ENCODE measurements at regions not wholly inside any gene's neighbourhood (a gene's known extent, or its start where the extent isn't known, plus 50 kb on each side); places are given as distances from the start of the nearest gene placed in this dataset.

DNA sequence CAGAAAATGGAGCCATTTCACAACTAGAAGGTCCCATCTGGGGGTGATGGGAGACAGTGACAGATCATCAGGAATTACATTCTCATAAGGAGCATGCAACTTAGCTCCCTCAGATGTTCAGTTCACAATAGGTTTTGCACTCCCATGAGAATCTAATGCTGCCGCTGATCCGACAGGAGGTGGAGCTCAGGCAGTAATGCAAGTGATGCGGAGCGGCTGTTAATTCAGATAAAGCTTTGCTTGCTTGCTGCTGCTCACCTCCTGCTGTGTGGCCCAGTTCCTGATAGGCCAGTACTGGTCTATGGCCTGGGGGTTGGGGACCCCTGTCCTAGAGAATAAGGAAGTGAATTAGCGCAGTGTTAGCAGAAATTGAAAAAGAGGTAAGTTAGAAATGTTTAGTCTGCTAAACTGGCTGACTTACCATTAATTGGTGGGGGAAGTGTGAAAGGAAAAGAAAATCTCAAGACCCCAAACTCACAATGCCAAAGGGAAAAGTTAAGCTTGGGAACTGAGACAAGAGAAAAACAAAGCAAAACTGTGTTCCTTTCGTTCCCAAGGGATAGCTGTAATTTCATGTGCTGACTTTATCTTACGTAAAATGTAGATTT lies 76.4 kb downstream of the LYZL2 start (continued):
- TF ChIP-seq ETV1 (tag; conservative IDR thresholded peaks at IDR 0.05; ENCODE audit: low read depth) (no peak), TSHZ1 (CRISPR knock-in tag; IDR thresholded peaks at IDR 0.05) (no peak), KLF6 (CRISPR knock-in tag; IDR thresholded peaks at IDR 0.05; ENCODE audit: borderline replicate concordance) (no peak), KHSRP (IDR thresholded peaks at IDR 0.05) (no peak), E2F4 (CRISPR knock-in tag; IDR thresholded peaks at IDR 0.05; ENCODE audit: low read depth) (no peak), HLTF (IDR thresholded peaks at IDR 0.05) (no peak), E2F3 (CRISPR knock-in tag; IDR thresholded peaks at IDR 0.05) (no peak), GTF2A2 (tag; IDR thresholded peaks at IDR 0.05) (no peak), NR2C2 (CRISPR knock-in tag; IDR thresholded peaks at IDR 0.05) (no peak), NR2C2 (tag; IDR thresholded peaks at IDR 0.05) (peak; percentile 50), JUND (IDR thresholded peaks at IDR 0.05; ENCODE audit: borderline replicate concordance, low read depth, low read length) (peak; percentile 68; the same call in 1 of the 2 replicates), JUND (tag; IDR thresholded peaks at IDR 0.05; ENCODE audit: borderline replicate concordance, low read depth, low read length) (peak; percentile 64; the same call in 1 of the 3 replicates), TFAM (CRISPR knock-in tag; conservative IDR thresholded peaks at IDR 0.05) (no peak), FOSL1 (tag; conservative IDR thresholded peaks at IDR 0.05) (no peak), RFX1 (IDR thresholded peaks at IDR 0.05) (no peak), CBFB (CRISPR knock-in tag; IDR thresholded peaks at IDR 0.05) (no peak), ATF3 (IDR thresholded peaks at IDR 0.05) (no peak), ATF3 (CRISPR knock-in tag; conservative IDR thresholded peaks at IDR 0.05) (no peak), EZH2 (IDR thresholded peaks at IDR 0.05; ENCODE audit: borderline replicate concordance, low read depth, low read length) (no peak), SPI1 (IDR thresholded peaks at IDR 0.05; ENCODE audit: borderline replicate concordance, low read depth, low read length) (peak; percentile 99), RHOXF2B (CRISPR knock-in tag; conservative IDR thresholded peaks at IDR 0.05) (no peak), NFE2 (IDR thresholded peaks at IDR 0.05; ENCODE audit: low read depth) (peak; percentile 42), SETDB1 (IDR thresholded peaks at IDR 0.05; ENCODE audit: low read length) (no peak), MECOM (CRISPR knock-in tag; IDR thresholded peaks at IDR 0.05) (no peak), SMAD1 (IDR thresholded peaks at IDR 0.05; ENCODE audit: low read depth, low read length, partially characterized antibody) (no peak), KAT2B (IDR thresholded peaks at IDR 0.05; ENCODE audit: low read depth, low read length) (no peak), ZBED1 (IDR thresholded peaks at IDR 0.05) (0 out of 2 replicates have a peak, but pooled peaks have one; percentile 63), BACH1 (tag; IDR thresholded peaks at IDR 0.05) (no peak)

Measured in K562 (cell line).